ENCODE measurements at regions not wholly inside any gene's neighbourhood (a gene's known extent, or its start where the extent isn't known, plus 50 kb on each side); places are given as distances from the start of the nearest gene placed in this dataset.

DNA sequence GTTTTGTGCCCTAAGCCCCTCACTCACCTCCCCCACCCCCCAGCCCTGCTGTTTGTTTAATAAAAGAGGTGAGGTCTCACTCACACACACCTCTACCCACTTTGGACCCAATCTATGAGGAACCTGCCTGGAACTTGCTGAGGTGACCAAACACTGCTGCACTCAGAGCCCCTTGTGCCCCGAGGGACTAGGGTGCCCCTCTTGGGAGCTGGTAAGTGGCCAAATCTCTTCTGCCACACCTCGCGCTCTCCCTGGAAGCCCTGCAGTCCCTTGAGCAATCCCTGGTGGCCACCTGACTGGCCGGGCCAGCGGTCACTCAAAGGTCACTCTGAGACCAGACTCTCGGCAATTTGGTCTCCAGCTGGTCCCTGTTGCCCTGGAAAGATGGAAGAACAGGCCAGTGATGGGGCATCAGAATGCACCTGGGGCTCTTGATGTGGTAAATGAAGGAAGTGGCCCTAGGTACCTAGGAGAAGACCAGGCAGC is 157.2 kb downstream of the MED10 start:
- Mint-ChIP-seq H3K4me3 (no peak overlapping the region), H3K27me3 (no peaks in the 10 kb centered on the region), H3K9me3 (no peaks in the 10 kb centered on the region), H3K4me1 (no peaks in the 10 kb centered on the region), H3K27ac (no peak overlapping the region), H3K36me3 (ENCODE audit: low read depth) (no peaks in the 10 kb centered on the region)
- ChIA-PET CTCF (interaction anchor here (0.6 kb wide), 1 partner anchor 98 kb away, joined by 3 read pairs; no protein-coding TSS in a partner anchor), POLR2A (no interaction called here)
- intact Hi-C loops (cut with micrococcal nuclease), result no loop called here
- TF ChIP-seq, protein P1, sequence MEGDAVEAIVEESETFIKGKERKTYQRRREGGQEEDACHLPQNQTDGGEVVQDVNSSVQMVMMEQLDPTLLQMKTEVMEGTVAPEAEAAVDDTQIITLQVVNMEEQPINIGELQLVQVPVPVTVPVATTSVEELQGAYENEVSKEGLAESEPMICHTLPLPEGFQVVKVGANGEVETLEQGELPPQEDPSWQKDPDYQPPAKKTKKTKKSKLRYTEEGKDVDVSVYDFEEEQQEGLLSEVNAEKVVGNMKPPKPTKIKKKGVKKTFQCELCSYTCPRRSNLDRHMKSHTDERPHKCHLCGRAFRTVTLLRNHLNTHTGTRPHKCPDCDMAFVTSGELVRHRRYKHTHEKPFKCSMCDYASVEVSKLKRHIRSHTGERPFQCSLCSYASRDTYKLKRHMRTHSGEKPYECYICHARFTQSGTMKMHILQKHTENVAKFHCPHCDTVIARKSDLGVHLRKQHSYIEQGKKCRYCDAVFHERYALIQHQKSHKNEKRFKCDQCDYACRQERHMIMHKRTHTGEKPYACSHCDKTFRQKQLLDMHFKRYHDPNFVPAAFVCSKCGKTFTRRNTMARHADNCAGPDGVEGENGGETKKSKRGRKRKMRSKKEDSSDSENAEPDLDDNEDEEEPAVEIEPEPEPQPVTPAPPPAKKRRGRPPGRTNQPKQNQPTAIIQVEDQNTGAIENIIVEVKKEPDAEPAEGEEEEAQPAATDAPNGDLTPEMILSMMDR (IDR thresholded peaks at IDR 0.05), result no peak
- ATAC-seq (ENCODE audit: low read depth) (no peak), DNase-seq (no peak)

DNA sequence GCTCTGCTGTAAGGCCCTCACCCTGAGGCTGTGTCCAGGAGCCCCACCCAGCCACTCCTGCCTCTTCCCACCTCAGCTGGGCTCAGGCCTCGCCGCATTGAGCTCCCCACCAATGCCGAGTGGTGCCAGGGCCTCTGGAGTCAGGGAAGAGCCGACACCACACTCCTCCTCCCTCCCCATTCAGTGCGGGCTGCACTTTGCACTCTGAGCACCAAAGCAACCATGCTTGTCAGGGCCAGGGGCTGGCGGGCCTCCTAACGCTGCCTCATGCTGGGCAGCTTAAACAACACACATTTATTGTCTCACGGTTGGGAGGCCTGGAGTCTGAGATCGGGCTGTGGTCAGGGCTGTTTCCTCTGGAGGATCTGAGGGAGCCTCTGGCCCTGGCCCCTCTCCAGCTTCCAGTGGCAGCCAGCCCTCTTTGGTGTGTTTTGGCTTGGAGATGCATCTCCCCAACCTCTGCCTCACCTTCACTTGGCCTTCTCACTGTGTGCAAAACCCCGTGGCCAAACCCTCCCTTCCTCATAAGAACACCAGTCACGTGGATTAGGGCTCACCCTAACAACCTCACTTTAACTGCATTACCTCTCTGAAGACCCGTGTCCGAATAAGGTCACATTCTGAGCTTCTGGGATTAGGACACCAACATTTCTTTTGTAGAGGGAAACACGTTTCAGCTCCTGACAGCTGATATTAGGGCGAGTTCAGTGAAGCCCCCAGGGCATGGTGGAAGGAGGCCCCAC is 157.8 kb downstream of the MED10 start:
- no peak overlapping the region for H3K4me3 Mint-ChIP-seq
- no peaks in the 10 kb centered on the region for H3K36me3 Mint-ChIP-seq (ENCODE audit: low read depth)
- CTCF ChIA-PET, result no interaction called here
- no peaks in the 10 kb centered on the region for H3K27me3 Mint-ChIP-seq
- no peak overlapping the region for H3K27ac Mint-ChIP-seq
- H3K9me3 Mint-ChIP-seq, result no peaks in the 10 kb centered on the region
- intact Hi-C loops (cut with micrococcal nuclease), result no loop called here
- no peaks in the 10 kb centered on the region for H3K4me1 Mint-ChIP-seq
- POLR2A ChIA-PET, result no interaction called here
- no peak for ATAC-seq (ENCODE audit: low read depth)
- DNase-seq, result no peak
- TF ChIP-seq, protein P1 (IDR thresholded peaks at IDR 0.05), result no peak

DNA sequence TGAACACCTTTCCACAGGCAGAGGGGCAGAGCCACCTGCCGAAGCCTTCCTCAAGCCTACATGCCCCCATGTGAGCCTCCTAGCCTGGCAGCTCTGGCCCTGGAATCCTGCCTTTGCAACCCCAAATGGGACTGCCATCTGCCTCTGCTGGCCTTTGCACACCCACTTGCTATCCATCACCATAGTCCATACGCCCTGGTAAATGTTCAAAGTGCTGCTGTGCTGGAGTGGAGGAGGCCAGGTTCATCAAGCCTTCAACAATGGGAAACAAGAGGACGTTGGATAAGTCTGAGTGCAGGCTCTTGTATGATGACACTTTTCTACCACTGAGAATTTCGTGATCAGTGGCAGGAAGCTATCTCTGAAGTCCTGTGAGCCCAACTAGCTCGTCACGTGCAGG is 159.8 kb downstream of the MED10 start:
- Mint-ChIP-seq H3K27ac (no peak overlapping the region), H3K4me3 (no peak overlapping the region)
- no peak for ATAC-seq (ENCODE audit: low read depth)

DNA sequence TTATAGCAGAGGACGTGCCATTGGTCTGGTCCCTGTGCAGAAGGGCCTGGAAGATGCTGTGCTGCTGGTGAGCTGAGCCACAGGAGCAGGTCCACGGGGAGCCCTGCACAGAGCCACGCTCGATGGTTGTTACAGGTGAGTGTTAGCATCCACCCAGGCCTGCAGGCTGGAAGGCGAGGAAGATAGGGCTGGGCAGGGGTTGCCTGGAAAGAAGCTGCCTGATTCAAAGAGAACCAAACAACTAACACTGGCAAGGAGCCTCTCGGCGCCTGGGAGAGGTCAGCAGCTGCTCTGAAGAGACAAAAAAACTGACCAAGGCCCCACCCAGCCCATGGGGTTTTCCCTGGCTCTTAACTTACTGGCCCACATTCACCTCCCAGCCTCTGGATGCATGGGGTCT is 160.2 kb downstream of the MED10 start:
- Mint-ChIP-seq H3K4me1 (no peaks in the 10 kb centered on the region), H3K4me3 (no peak overlapping the region), H3K36me3 (ENCODE audit: low read depth) (no peaks in the 10 kb centered on the region), H3K27me3 (no peaks in the 10 kb centered on the region), H3K9me3 (no peaks in the 10 kb centered on the region), H3K27ac (no peak overlapping the region)
- ChIA-PET POLR2A (no interaction called here), CTCF (no interaction called here)
- no peak for ATAC-seq (ENCODE audit: low read depth)
- no peak for DNase-seq
- TF ChIP-seq, protein P1 (IDR thresholded peaks at IDR 0.05), result no peak
- intact Hi-C loops (cut with micrococcal nuclease), result no loop called here

More for the DNA sequence above, 159.8 kb downstream of the MED10 start:
- H3K36me3 Mint-ChIP-seq (ENCODE audit: low read depth), result no peaks in the 10 kb centered on the region
- no peaks in the 10 kb centered on the region for H3K9me3 Mint-ChIP-seq
- intact Hi-C loops (cut with micrococcal nuclease), result no loop called here
- H3K27me3 Mint-ChIP-seq, result no peaks in the 10 kb centered on the region
- CTCF ChIA-PET, result no interaction called here
- DNase-seq, result no peak
- TF ChIP-seq, protein P1 (IDR thresholded peaks at IDR 0.05), result no peak
- POLR2A ChIA-PET, result no interaction called here
- no peaks in the 10 kb centered on the region for H3K4me1 Mint-ChIP-seq

DNA sequence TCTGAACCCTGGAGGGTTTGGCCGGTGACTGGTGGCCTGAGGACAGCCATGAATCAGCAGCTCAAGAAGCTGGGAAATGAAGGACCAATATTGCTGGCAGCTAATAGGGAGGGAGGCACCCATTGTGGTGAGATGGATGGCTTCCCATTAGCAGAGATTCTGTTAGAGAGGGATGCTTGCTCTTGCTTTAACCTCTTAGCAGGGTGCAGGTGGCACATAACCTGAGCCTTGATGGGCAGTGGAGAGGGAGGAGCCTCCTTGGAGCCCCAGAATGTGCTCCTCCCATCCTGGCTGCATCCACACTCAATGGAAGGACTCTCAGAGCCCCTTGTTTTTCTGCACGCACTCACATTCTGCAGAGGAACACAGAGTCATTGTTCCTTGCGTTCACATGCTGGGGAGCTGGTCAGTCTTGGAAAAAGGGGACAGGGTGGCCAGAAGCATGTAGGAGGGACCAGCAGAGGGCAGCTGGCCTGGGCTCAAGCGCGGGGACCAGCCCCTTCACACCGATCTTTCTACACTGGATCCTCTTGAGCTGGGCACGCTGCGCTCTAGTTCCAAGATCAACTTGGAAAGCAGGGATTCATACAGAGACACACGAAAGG is 161.8 kb downstream of the MED10 start:
- H3K36me3 Mint-ChIP-seq (ENCODE audit: low read depth), result no peaks in the 10 kb centered on the region
- no peaks in the 10 kb centered on the region for H3K4me1 Mint-ChIP-seq
- H3K4me3 Mint-ChIP-seq, result no peak overlapping the region

More for the DNA sequence above, 161.8 kb downstream of the MED10 start:
- Mint-ChIP-seq H3K27me3 (no peaks in the 10 kb centered on the region), H3K9me3 (peaks cover 5% of the 10 kb centered on the region), H3K27ac (no peak overlapping the region)
- intact Hi-C loops (cut with micrococcal nuclease), result no loop called here
- TF ChIP-seq, protein P1 (IDR thresholded peaks at IDR 0.05), result no peak
- ChIA-PET CTCF (no interaction called here), POLR2A (no interaction called here)
- no peak for ATAC-seq (ENCODE audit: low read depth)
- DNase-seq, result no peak
